ENCODE measurements at regions not wholly inside any gene's neighbourhood (a gene's known extent, or its start where the extent isn't known, plus 50 kb on each side); places are given as distances from the start of the nearest gene placed in this dataset.

DNA sequence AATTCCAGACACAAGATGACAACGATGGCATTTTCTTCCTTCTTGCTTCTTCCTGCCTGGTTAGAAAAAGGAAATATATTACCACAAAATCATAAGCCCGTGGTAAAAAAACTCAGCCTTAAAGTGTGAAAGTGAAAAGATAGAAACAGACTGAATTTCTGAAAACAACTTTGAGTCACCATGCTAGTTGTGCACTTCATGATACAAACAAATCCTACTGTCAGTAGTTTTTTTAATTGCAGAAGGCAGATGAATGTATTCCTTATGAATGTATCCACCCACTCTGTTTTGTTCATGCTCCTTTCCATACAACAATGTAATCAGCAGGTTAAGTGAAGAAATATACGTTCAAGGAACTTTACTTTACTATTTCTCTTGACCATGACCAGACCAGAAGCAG, 1144.7 kb downstream of the OTOL1 start:
- H3K4me3 ChIP-seq (replicated peaks; ENCODE audit: low read depth, low read length): no peak overlapping the region
- TF ChIP-seq, protein P1, sequence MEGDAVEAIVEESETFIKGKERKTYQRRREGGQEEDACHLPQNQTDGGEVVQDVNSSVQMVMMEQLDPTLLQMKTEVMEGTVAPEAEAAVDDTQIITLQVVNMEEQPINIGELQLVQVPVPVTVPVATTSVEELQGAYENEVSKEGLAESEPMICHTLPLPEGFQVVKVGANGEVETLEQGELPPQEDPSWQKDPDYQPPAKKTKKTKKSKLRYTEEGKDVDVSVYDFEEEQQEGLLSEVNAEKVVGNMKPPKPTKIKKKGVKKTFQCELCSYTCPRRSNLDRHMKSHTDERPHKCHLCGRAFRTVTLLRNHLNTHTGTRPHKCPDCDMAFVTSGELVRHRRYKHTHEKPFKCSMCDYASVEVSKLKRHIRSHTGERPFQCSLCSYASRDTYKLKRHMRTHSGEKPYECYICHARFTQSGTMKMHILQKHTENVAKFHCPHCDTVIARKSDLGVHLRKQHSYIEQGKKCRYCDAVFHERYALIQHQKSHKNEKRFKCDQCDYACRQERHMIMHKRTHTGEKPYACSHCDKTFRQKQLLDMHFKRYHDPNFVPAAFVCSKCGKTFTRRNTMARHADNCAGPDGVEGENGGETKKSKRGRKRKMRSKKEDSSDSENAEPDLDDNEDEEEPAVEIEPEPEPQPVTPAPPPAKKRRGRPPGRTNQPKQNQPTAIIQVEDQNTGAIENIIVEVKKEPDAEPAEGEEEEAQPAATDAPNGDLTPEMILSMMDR (IDR thresholded peaks at IDR 0.05; ENCODE audit: low read depth, low read length, missing control alignments): no peak
- DNase-seq (ENCODE audit: extremely low read depth, low read depth): no peak

DNA sequence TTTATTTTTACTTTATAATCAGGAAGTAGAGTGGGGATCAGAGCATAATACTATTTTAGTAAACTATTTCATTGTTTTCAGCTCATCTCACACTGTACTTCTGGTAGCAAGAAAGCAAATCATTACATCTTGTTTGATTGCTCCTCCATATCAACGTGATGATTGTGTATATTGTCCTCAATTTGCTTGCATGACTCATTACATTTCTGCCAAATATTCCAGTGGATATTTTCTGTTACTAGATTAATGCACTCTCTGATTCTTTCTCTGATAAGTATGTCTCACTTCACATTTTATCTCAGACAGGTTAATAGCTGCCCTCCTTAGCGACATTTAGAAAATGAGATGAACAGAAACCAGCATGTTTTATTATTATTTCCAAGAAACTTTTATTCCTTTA, 1145.3 kb downstream of the OTOL1 start:
- TF ChIP-seq, protein P1 (IDR thresholded peaks at IDR 0.05; ENCODE audit: low read depth, low read length, missing control alignments): no peak
- DNase-seq (ENCODE audit: extremely low read depth, low read depth): no peak
- H3K4me3 ChIP-seq (replicated peaks; ENCODE audit: low read depth, low read length): no peak overlapping the region

DNA sequence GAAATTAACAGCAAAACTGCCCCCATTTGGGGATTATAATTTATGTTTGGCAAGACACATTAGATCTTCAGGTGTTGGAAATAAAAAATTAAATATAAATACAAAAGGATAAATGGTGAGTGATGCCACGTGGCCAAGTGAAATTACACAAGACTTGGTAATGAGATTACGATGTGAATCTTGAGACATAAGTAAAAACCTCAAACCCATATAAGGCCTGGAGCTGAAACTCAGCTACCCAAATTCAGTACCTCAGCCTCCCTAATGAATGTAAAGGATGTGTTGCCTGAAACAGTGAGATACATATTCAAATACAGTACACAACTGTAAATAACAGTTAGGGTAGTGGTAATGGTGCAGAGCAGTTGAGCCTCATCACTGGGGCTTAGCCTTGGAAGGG, 1146.6 kb downstream of the OTOL1 start:
- no peak for DNase-seq (ENCODE audit: extremely low read depth, low read depth)
- H3K4me3 ChIP-seq (replicated peaks; ENCODE audit: low read depth, low read length): no peak overlapping the region
- TF ChIP-seq, protein P1 (IDR thresholded peaks at IDR 0.05; ENCODE audit: low read depth, low read length, missing control alignments): no peak

DNA sequence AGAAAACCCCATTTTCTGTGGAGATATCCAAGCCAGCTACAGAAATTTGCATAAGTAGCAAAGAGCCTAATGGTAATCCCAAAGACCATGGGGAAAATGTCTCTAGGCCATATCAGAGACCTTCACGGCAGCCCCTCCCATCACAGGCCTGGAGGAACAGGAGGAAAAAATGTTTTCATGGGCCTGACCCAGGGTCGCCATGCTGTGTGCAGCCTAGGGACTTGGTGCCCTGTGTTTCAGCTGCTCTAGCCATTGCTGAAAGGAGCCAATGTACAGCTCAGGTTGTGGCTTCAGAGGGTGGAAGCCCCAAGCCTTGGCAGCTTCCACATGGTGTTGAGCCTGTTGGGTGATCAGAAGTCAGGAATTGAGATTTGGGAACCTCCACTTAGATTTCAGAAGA, 1150.7 kb downstream of the OTOL1 start:
- DNase-seq (ENCODE audit: extremely low read depth, low read depth): no peak
- no peak overlapping the region for H3K4me3 ChIP-seq (replicated peaks; ENCODE audit: low read depth, low read length)
- TF ChIP-seq, protein P1 (IDR thresholded peaks at IDR 0.05; ENCODE audit: low read depth, low read length, missing control alignments): no peak

DNA sequence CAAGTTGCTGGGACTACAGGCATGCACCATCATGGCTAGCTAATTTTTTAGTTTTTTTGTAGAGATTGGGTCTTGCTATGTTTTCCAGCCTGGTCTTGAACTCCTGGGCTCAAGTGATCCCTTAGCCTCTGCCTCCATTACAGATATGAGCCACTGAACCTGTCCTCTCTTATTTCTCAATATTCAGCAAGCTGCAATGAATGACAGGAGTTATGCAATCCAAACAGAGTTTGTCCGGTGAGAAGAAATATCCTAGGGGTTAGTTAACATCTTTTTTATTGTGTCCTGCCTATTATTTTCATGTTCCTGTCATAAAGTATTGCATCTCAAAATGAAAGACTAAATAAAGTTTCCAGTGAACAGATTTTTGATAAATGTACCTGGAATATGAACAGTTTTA, 1161.4 kb downstream of the OTOL1 start:
- TF ChIP-seq, protein P1 (IDR thresholded peaks at IDR 0.05; ENCODE audit: low read depth, low read length, missing control alignments): no peak
- no peak overlapping the region for H3K4me3 ChIP-seq (replicated peaks; ENCODE audit: low read depth, low read length)
- no peak for DNase-seq (ENCODE audit: extremely low read depth, low read depth)

DNA sequence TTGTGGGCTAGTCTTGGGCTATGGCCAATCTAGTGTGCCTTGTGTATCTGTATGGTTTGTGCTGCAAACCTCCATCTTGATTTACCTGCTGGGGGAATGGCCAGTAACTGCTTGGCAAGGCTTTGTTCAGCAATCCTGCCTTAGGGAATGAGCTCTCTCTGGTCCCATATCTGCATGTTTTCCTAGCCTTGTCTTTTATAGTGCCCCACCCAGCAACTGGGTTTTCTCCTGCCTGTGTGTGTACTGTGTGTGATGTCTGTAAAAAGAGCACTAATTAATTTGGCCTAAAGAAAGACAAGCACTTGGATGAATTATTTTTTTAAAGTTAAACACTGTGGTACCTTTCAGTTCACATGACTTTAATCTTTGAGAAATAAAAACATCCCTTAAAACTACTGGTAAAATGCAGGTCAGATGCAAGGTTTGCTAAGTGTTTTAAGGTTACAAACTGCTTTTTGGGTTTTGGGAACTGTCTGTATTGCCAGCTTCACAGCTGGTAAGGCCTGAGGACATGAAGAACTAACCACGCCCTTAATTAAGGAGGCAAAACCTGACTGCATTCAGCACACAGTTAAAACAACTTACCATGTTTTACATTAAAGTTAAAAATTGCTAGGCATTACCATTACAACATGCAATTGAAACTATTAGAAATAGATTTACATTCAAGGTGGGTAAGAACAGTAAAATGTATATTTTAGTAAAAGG, 1169.2 kb downstream of the OTOL1 start:
- DNase-seq (ENCODE audit: extremely low read depth, low read depth): no peak
- TF ChIP-seq, protein P1 (IDR thresholded peaks at IDR 0.05; ENCODE audit: low read depth, low read length, missing control alignments): no peak
- H3K4me3 ChIP-seq (replicated peaks; ENCODE audit: low read depth, low read length): no peak overlapping the region

DNA sequence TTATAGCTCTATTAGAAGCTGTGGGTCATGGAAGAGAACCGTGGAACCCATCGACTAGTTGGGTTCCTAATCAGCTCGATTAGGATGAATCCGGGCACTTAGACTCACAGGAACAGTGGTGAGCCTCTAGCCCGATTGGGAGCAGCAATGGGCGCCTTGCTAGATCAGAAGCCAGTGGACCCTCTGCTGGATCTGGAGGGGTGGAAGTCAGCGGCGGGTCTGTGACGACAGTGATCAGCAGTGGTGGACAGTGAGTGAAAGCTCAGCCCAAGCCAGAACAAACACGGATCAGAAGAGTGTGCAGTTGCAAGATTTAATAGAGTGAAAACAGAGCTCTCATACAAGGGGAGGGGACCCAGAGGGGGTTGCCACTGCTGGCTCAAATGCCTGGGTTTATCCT, 1170.2 kb downstream of the OTOL1 start:
- H3K4me3 ChIP-seq (replicated peaks; ENCODE audit: low read depth, low read length): no peak overlapping the region
- DNase-seq (ENCODE audit: extremely low read depth, low read depth): no peak
- TF ChIP-seq, protein P1 (IDR thresholded peaks at IDR 0.05; ENCODE audit: low read depth, low read length, missing control alignments): no peak
